ENCODE measurements at regions not wholly inside any gene's neighbourhood (a gene's known extent, or its start where the extent isn't known, plus 50 kb on each side); places are given as distances from the start of the nearest gene placed in this dataset.

DNA sequence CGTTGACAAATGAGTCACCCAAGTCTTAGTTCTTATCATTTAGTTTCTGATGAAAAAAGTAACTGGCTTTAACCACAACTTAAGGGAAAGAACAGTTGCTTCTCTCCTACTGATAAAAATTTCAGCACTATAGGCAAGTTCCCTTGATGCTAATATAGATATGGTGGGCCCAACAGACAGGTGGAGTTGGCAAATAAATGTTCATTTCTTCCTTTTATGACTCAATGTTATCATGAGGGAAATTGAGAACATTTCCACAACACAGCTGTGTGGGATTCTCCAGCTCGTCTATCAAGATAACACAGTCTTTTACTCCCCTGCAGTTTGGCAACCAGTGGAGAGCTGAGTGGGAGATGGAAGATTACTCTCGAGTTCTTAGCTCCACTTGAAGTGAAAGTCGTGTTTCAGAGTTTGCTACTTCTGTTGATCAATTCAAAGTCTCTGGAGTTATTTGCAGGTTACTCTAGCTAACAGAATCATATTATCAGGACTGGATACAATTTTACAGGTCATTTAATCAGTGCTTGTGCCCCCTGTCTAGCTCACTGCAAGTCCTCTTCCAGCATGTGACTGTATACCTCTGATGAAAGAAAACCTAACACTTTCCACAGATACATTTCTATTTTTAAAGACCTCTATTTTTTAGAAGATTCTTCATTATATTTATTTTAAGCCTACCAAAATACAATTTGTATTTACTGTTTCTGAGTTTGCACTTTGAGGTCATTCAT, 270.6 kb upstream of the GK2 start:
- TF ChIP-seq EZH2 (IDR thresholded peaks at IDR 0.05; ENCODE audit: insufficient read depth, poor library complexity, severe bottlenecking) (no peak), EZH2phosphoT487 (IDR thresholded peaks at IDR 0.05; ENCODE audit: insufficient read depth, low read depth) (no peak)
